GM12878 (cell line): ENCODE measurements at regions not wholly inside any gene's neighbourhood (a gene's known extent, or its start where the extent isn't known, plus 50 kb on each side); places are given as distances from the start of the nearest gene placed in this dataset.

Source experiments
- ATAC-seq: fragments of 200-7000 bp; cut with Tn5 transposase; 3 replicates; pipeline ENCODE4 v1.9.1; 2020; ENCODE audit warnings: mild to moderate bottlenecking, moderate library complexity
- BruUV-seq: library from RNA; stranded (reverse); fragments of 400-500 nt; replicated peaks from 2 replicates; lab custom pipeline; 2021; lab: Mats Ljungman, UMichigan
- CTCF ChIA-PET: fragments of 300-600 bp; sonication (Branson Sonifier 250); formaldehyde crosslinking; extraction: SDS; loops from one replicate; lab custom pipeline; 2021; ENCODE audit warnings: inconsistent platforms; lab: Yijun Ruan, JAX
- POLR2A ChIA-PET: fragments of 350-600 bp; formaldehyde crosslinking; extraction: SDS; loops from one replicate; lab custom pipeline; 2021; ENCODE audit warnings: inconsistent platforms; lab: Charles Lee
- RAD21 ChIA-PET: fragments of 300-600 bp; sonication (Branson Sonifier 250); formaldehyde crosslinking; loops from one replicate; lab custom pipeline; 2023; ENCODE audit warnings: antibody characterized with exemption; ENCODE audit not compliant: unreplicated experiment; lab: Charles Lee
- SMC1A ChIA-PET: fragments of 300-600 bp; sonication (Branson Sonifier 250); formaldehyde crosslinking; loops from one replicate; lab custom pipeline; 2023; ENCODE audit not compliant: unreplicated experiment, uncharacterized antibody; lab: Charles Lee
- DNase-seq: peaks from one replicate; pipeline ENCODE4 v3.0.0-alpha.2; 2011; ENCODE audit warnings: low read depth, low spot score
- FAIRE-seq: peaks from 3 replicates; lab custom pipeline; 2011; peaks lifted over from hg19 to GRCh38; lab: Jason Lieb, UNC
- H2AFZ ChIP-seq: 2 replicates; pipeline ENCODE4 v1.6.0; 2011; ENCODE audit warnings: low read depth, low read length, control low read depth; ENCODE audit not compliant: control insufficient read depth
- H3K27ac ChIP-seq: 2 replicates; pipeline ENCODE4 v1.5.1; 2011; ENCODE audit warnings: control low read depth; ENCODE audit not compliant: control insufficient read depth, insufficient read depth
- H3K27me3 ChIP-seq, 2 experiments: replicated peaks in 1 of 2; 2 replicates each; pipeline versions ENCODE4 v1.6.0 to v1.6.1; 2011; ENCODE audit warnings: low read length in 1 of 2; ENCODE audit not compliant: control insufficient read depth in 2 of 2, insufficient read depth in 2 of 2
- H3K36me3 ChIP-seq, 2 experiments: 2 replicates each; pipeline ENCODE4 v1.5.1; 2011; ENCODE audit warnings: low read length in 1 of 2; ENCODE audit not compliant: control insufficient read depth in 2 of 2, insufficient read depth in 2 of 2
- H3K4me1 ChIP-seq: 2 replicates; pipeline ENCODE4 v1.6.1; 2011; ENCODE audit warnings: mild to moderate bottlenecking, low read length, moderate library complexity, mixed read lengths; ENCODE audit not compliant: control insufficient read depth, insufficient read depth
- H3K4me2 ChIP-seq: 2 replicates; pipeline ENCODE4 v1.6.0; 2011; ENCODE audit warnings: control low read depth; ENCODE audit not compliant: control insufficient read depth, insufficient read depth
- H3K4me3 ChIP-seq: fragments of 200-600 bp; sonication (generic); 2 replicates; pipeline ENCODE4 v1.5.1; 2016
- H3K79me2 ChIP-seq: 2 replicates; pipeline ENCODE4 v1.6.0; 2011; ENCODE audit warnings: low read length; ENCODE audit not compliant: control insufficient read depth, insufficient read depth
- H3K9ac ChIP-seq: 2 replicates; pipeline ENCODE4 v1.8.0; 2011; ENCODE audit warnings: low read length, control low read depth, mixed read lengths; ENCODE audit not compliant: control insufficient read depth, insufficient read depth
- H3K9me3 ChIP-seq: replicated peaks from 3 replicates; pipeline ENCODE4 v1.5.1; 2011; ENCODE audit warnings: mild to moderate bottlenecking, low read length; ENCODE audit not compliant: control insufficient read depth, insufficient read depth
- H4K20me1 ChIP-seq: 2 replicates; pipeline ENCODE4 v1.6.0; 2011; ENCODE audit not compliant: control insufficient read depth, insufficient read depth
- ATF7 ChIP-seq: fragments of 450-650 bp; IDR thresholded peaks from 2 replicates; pipeline ENCODE4 v1.6.1; 2016; ENCODE audit warnings: low read depth, mild to moderate bottlenecking
- BRCA1 ChIP-seq: IDR thresholded peaks from 2 replicates; pipeline ENCODE4 v1.6.1; 2011; ENCODE audit warnings: low read depth, low read length, improper control_type of control experiment
- ETV6 ChIP-seq, 2 experiments: fragments of 450-650 bp in 1 of 2; IDR thresholded peaks in 1 of 2; conservative IDR thresholded peaks in 1 of 2; 2 replicates each; pipeline ENCODE4 v1.6.1; 2014; ENCODE audit warnings: antibody characterized with exemption in 1 of 2, borderline replicate concordance in 1 of 2, low read depth in 1 of 2, mild to moderate bottlenecking in 1 of 2, moderate library complexity in 1 of 2
- IRF3 ChIP-seq: fragments of 450-650 bp; IDR thresholded peaks from 2 replicates; pipeline ENCODE4 v1.6.1; 2014; ENCODE audit warnings: mild to moderate bottlenecking
- MTA2 ChIP-seq: fragments of 450-650 bp; IDR thresholded peaks from 2 replicates; pipeline ENCODE4 v1.6.1; 2016; ENCODE audit warnings: low read depth, mild to moderate bottlenecking, moderate library complexity
- NBN ChIP-seq: fragments of 450-650 bp; IDR thresholded peaks from 2 replicates; pipeline ENCODE4 v1.6.1; 2016
- NR2C1 ChIP-seq: fragments of 450-650 bp; IDR thresholded peaks from 2 replicates; pipeline ENCODE4 v1.6.1; 2017; ENCODE audit warnings: antibody characterized with exemption, mild to moderate bottlenecking, moderate library complexity
- SP1 ChIP-seq: IDR thresholded peaks from one replicate; pipeline ENCODE4 v1.6.1; 2011; ENCODE audit warnings: low read depth, low read length
- ZBTB4 ChIP-seq: fragments of 450-650 bp; formaldehyde crosslinking; IDR thresholded peaks from 2 replicates; pipeline ENCODE4 v1.4.0; 2022; ENCODE audit warnings: mild to moderate bottlenecking, moderate library complexity
- ZNF24 ChIP-seq: fragments of 450-650 bp; IDR thresholded peaks from 2 replicates; pipeline ENCODE4 v1.6.1; 2017; ENCODE audit warnings: antibody characterized with exemption, mild to moderate bottlenecking
- WGBS: methylation state at CpG from one replicate; pipeline ENCODE4 v1.1.6; 2016; ENCODE audit warnings: low lambda C conversion rate; ENCODE audit not compliant: insufficient replicate concordance, insufficient coverage; ENCODE audit errors: missing lambda C conversion rate; 5-methylcytosine and 5-hydroxymethylcytosine counted together
- in situ Hi-C: fragments of 300-500 bp; cut with MboI; formaldehyde crosslinking; loops from 9 replicates; pipeline ENCODE4 v1.14.3; 2018; ENCODE audit warnings: mixed read lengths
- intact Hi-C: fragments of 100-400 bp; cut with micrococcal nuclease; formaldehyde crosslinking; loops from one replicate; pipeline ENCODE4 v1.14.2; 2022; ENCODE audit not compliant: unreplicated experiment

- Histone ChIP-seq H4K20me1 (no peaks in the 10 kb centered on the region), H3K9me3 (no peaks in the 10 kb centered on the region), H3K9ac (no peak overlapping the region), H3K4me2 (no peak overlapping the region), H3K4me3 (no peak overlapping the region), H3K36me3 (no peaks in the 10 kb centered on the region), H3K4me1 (no peaks in the 10 kb centered on the region), H3K27me3 (no peaks in the 10 kb centered on the region), H3K79me2 (no peaks in the 10 kb centered on the region), H2AFZ (no peak overlapping the region), H3K27ac (no peak overlapping the region)
- CTCF ChIA-PET: no interaction called here
- BruUV-seq: no TSS peak
- ATAC-seq (no peak), DNase-seq (no peak), FAIRE-seq (no peak)
- TF ChIP-seq ZBTB4 (CRISPR knock-in tag) (no peak), NR2C1 (no peak), ATF7 (no peak)
- in situ Hi-C loops: no loop called here
- SMC1A ChIA-PET: no interaction called here
- intact Hi-C loops: no loop called here
- 18% methylated on average over 6 of the region's 6 CpGs for WGBS
- POLR2A ChIA-PET: no interaction called here
- RAD21 ChIA-PET: no interaction called here
Measured at GRCh38 chr5:174827558-174827957, 103.2 kb downstream of the MSX2 start.

- intact Hi-C loops (no loop called here), in situ Hi-C loops (no loop called here)
- Histone ChIP-seq H3K9ac (no peak overlapping the region), H2AFZ (no peak overlapping the region), H3K4me1 (no peaks in the 10 kb centered on the region), H3K27me3 (no peaks in the 10 kb centered on the region), H3K9me3 (no peaks in the 10 kb centered on the region), H3K36me3 (no peaks in the 10 kb centered on the region), H3K4me3 (no peak overlapping the region), H3K79me2 (no peaks in the 10 kb centered on the region), H3K27ac (no peak overlapping the region), H3K4me2 (no peak overlapping the region), H4K20me1 (no peaks in the 10 kb centered on the region)
- no TSS peak for BruUV-seq
- ChIA-PET CTCF (no interaction called here), RAD21 (no interaction called here), SMC1A (no interaction called here), POLR2A (no interaction called here)
- 29% methylated on average over 4 of the region's 4 CpGs for WGBS
- TF ChIP-seq BRCA1 (no peak), IRF3 (no peak), NBN (no peak), SP1 (no peak), ZNF24 (no peak), MTA2 (no peak), ETV6 (conservative IDR thresholded peaks at IDR 0.05 in 1 of 2, IDR thresholded peaks at IDR 0.05 in 1 of 2; ENCODE audit: borderline replicate concordance in 1 of 2, low read depth in 1 of 2) (no peak)
- ATAC-seq (no peak), DNase-seq (no peak), FAIRE-seq (no peak)
Measured at GRCh38 chr5:174825587-174825986, 101.2 kb downstream of the MSX2 start.
